DOHH2 (cell line): ENCODE measurements at regions not wholly inside any gene's neighbourhood (a gene's known extent, or its start where the extent isn't known, plus 50 kb on each side); places are given as distances from the start of the nearest gene placed in this dataset.

Source experiments
- H3F3A ChIP-seq: fragments of 200-600 bp; sonication (generic), shearing (Covaris generic); 2 replicates; pipeline ENCODE4 v1.6.0; 2016; ENCODE audit warnings: antibody characterized with exemption, mild to moderate bottlenecking; ENCODE audit not compliant: control insufficient read depth, insufficient read depth
- H3K27ac ChIP-seq: fragments of 200-600 bp; sonication (generic); 2 replicates; pipeline ENCODE4 v1.5.1; 2014; ENCODE audit warnings: low read depth, mild to moderate bottlenecking, low read length, moderate library complexity
- H3K27me3 ChIP-seq: fragments of 200-600 bp; sonication (generic); 2 replicates; pipeline ENCODE4 v1.6.1; 2014; ENCODE audit warnings: mild to moderate bottlenecking, low read length, mixed read lengths; ENCODE audit not compliant: control insufficient read depth
- H3K36me3 ChIP-seq: fragments of 200-600 bp; sonication (generic); 2 replicates; pipeline ENCODE4 v1.6.1; 2014; ENCODE audit warnings: mild to moderate bottlenecking, low read length, moderate library complexity, mixed read lengths; ENCODE audit not compliant: control insufficient read depth
- H3K4me1 ChIP-seq: fragments of 200-600 bp; sonication (generic); 2 replicates; pipeline ENCODE4 v1.6.1; 2014; ENCODE audit warnings: mild to moderate bottlenecking, low read length, mixed read lengths; ENCODE audit not compliant: control insufficient read depth
- H3K4me2 ChIP-seq: fragments of 200-600 bp; sonication (generic); 2 replicates; pipeline ENCODE4 v1.6.0; 2014; ENCODE audit warnings: mild to moderate bottlenecking, low read length, moderate library complexity
- H3K4me3 ChIP-seq: fragments of 200-600 bp; sonication (generic); 2 replicates; pipeline ENCODE4 v1.5.1; 2014; ENCODE audit warnings: mild to moderate bottlenecking, low read length, mixed read lengths
- H3K79me2 ChIP-seq: fragments of 200-600 bp; sonication (generic); 2 replicates; pipeline ENCODE4 v1.6.1; 2014; ENCODE audit warnings: mild to moderate bottlenecking, low read length, mixed read lengths; ENCODE audit not compliant: control insufficient read depth
- H3K9me2 ChIP-seq: fragments of 200-600 bp; sonication (generic); replicated peaks from 2 replicates; pipeline ENCODE4 v1.6.1; 2014; ENCODE audit warnings: mild to moderate bottlenecking, low read length, mixed read lengths; ENCODE audit not compliant: control insufficient read depth
- H3K9me3 ChIP-seq: fragments of 200-600 bp; sonication (generic); 2 replicates; pipeline ENCODE4 v1.6.1; 2014; ENCODE audit warnings: antibody characterized with exemption, low read length, mixed read lengths; ENCODE audit not compliant: control insufficient read depth, insufficient read depth
- H4K20me1 ChIP-seq: fragments of 200-600 bp; sonication (generic); 2 replicates; pipeline ENCODE4 v1.6.0; 2014; ENCODE audit warnings: low read depth, mild to moderate bottlenecking, antibody characterized with exemption, low read length, moderate library complexity; ENCODE audit not compliant: control insufficient read depth, insufficient read depth
- CTCF ChIP-seq: fragments of 200-600 bp; sonication (generic); IDR thresholded peaks from one replicate; pipeline ENCODE4 v1.5.1; 2014; ENCODE audit warnings: antibody characterized with exemption, mild to moderate bottlenecking, low read depth, low read length; ENCODE audit not compliant: poor library complexity, severe bottlenecking
- EZH2phosphoT487 ChIP-seq: fragments of 200-600 bp; sonication (generic); IDR thresholded peaks from 2 replicates; pipeline ENCODE4 v1.6.1; 2017; ENCODE audit warnings: borderline replicate concordance, mild to moderate bottlenecking, antibody characterized with exemption, low read length, moderate library complexity, mixed read lengths

- H3K4me2 ChIP-seq, result no peak overlapping the region
- H3K9me2 ChIP-seq, result no peaks in the 10 kb centered on the region
- peaks cover 23% of the 10 kb centered on the region for H3K27me3 ChIP-seq
- H3F3A ChIP-seq, result no peaks in the 10 kb centered on the region
- H3K9me3 ChIP-seq, result no peaks in the 10 kb centered on the region
- no peaks in the 10 kb centered on the region for H3K4me1 ChIP-seq
- no peak overlapping the region for H3K4me3 ChIP-seq
- H3K36me3 ChIP-seq, result no peaks in the 10 kb centered on the region
- no peak for TF ChIP-seq CTCF
- no peak for TF ChIP-seq EZH2phosphoT487
- no peak overlapping the region for H3K27ac ChIP-seq
- H3K79me2 ChIP-seq, result no peaks in the 10 kb centered on the region
- no peaks in the 10 kb centered on the region for H4K20me1 ChIP-seq
Measured at GRCh38 chr10:111208951-111209350, 132.1 kb downstream of the ADRA2A start.

- H3K27me3 ChIP-seq, result peaks cover 23% of the 10 kb centered on the region
- TF ChIP-seq CTCF, result no peak
- no peak for TF ChIP-seq EZH2phosphoT487
- H3K27ac ChIP-seq, result no peak overlapping the region
- H3F3A ChIP-seq, result no peaks in the 10 kb centered on the region
- H3K79me2 ChIP-seq, result no peaks in the 10 kb centered on the region
- no peaks in the 10 kb centered on the region for H3K36me3 ChIP-seq
- H3K9me3 ChIP-seq, result no peaks in the 10 kb centered on the region
- no peaks in the 10 kb centered on the region for H4K20me1 ChIP-seq
- no peak overlapping the region for H3K4me3 ChIP-seq
- no peaks in the 10 kb centered on the region for H3K9me2 ChIP-seq
- no peak overlapping the region for H3K4me2 ChIP-seq
- H3K4me1 ChIP-seq, result no peaks in the 10 kb centered on the region
Measured at GRCh38 chr10:111209692-111210091, 132.9 kb downstream of the ADRA2A start.

- H3K27me3 ChIP-seq, result peaks cover 19% of the 10 kb centered on the region
- no peaks in the 10 kb centered on the region for H3K79me2 ChIP-seq
- H4K20me1 ChIP-seq, result no peaks in the 10 kb centered on the region
- no peaks in the 10 kb centered on the region for H3K4me1 ChIP-seq
- H3K36me3 ChIP-seq, result no peaks in the 10 kb centered on the region
- H3K9me3 ChIP-seq, result no peaks in the 10 kb centered on the region
- no peaks in the 10 kb centered on the region for H3F3A ChIP-seq
- no peaks in the 10 kb centered on the region for H3K9me2 ChIP-seq
- H3K4me2 ChIP-seq, result no peak overlapping the region
- H3K4me3 ChIP-seq, result no peak overlapping the region
- no peak overlapping the region for H3K27ac ChIP-seq
- no peak for TF ChIP-seq EZH2phosphoT487
- TF ChIP-seq CTCF, result no peak
Measured at GRCh38 chr10:111211241-111211640, 134.4 kb downstream of the ADRA2A start.

GRCh38 chr10:111211706-111212105 lies 134.9 kb downstream of the ADRA2A start:
- Histone ChIP-seq H3K4me2 (no peak overlapping the region), H3K27me3 (peaks cover 19% of the 10 kb centered on the region), H3K79me2 (no peaks in the 10 kb centered on the region), H3K27ac (no peak overlapping the region), H3K9me2 (no peaks in the 10 kb centered on the region), H3K4me3 (no peak overlapping the region), H3K36me3 (no peaks in the 10 kb centered on the region), H3K4me1 (no peaks in the 10 kb centered on the region), H3F3A (no peaks in the 10 kb centered on the region), H4K20me1 (no peaks in the 10 kb centered on the region), H3K9me3 (no peaks in the 10 kb centered on the region)
- no peak for TF ChIP-seq CTCF
- TF ChIP-seq EZH2phosphoT487, result no peak
